OCI-LY3 (cell line): ENCODE measurements at regions not wholly inside any gene's neighbourhood (a gene's known extent, or its start where the extent isn't known, plus 50 kb on each side); places are given as distances from the start of the nearest gene placed in this dataset.

Experiments used
- CTCF ChIP-seq: fragments of 200-600, 300-600 bp; sonication (generic); IDR thresholded peaks from 2 replicates; pipeline ENCODE4 v1.5.1; 2014; ENCODE audit warnings: antibody characterized with exemption, low read length, low read depth
- EZH2phosphoT487 ChIP-seq: fragments of 200-600 bp; shearing (Covaris generic); IDR thresholded peaks from 2 replicates; pipeline ENCODE4 v1.6.1; 2018; ENCODE audit warnings: antibody characterized with exemption, mixed run types, low read depth

GRCh38 chr4:169907705-169908104 is 118.5 kb downstream of the MFAP3L start:
- TF ChIP-seq CTCF (no peak), EZH2phosphoT487 (no peak)
